GM13977 (cell line): ENCODE measurements at regions not wholly inside any gene's neighbourhood (a gene's known extent, or its start where the extent isn't known, plus 50 kb on each side); places are given as distances from the start of the nearest gene placed in this dataset.

Experiments used
- DNase-seq: peaks from one replicate; pipeline ENCODE4 v3.0.0; 2012; ENCODE audit warnings: low spot score
- in situ Hi-C: fragments of 300-500 bp; cut with MboI; formaldehyde crosslinking; loops from one replicate; pipeline ENCODE4 v1.12.0; 2022; ENCODE audit warnings: low sequenced_read_pairs, low pct_unique_long_range_greater_than_20kb, mixed read lengths, inconsistent platforms; ENCODE audit not compliant: unreplicated experiment
- TF ChIP-seq, protein P1 (sequence below): IDR thresholded peaks from 2 replicates; pipeline ENCODE4 v1.5.1; 2012; ENCODE audit warnings: mild to moderate bottlenecking, control low read depth; ENCODE audit not compliant: insufficient read depth; ENCODE audit errors: extremely low read depth, missing control alignments

DNA sequence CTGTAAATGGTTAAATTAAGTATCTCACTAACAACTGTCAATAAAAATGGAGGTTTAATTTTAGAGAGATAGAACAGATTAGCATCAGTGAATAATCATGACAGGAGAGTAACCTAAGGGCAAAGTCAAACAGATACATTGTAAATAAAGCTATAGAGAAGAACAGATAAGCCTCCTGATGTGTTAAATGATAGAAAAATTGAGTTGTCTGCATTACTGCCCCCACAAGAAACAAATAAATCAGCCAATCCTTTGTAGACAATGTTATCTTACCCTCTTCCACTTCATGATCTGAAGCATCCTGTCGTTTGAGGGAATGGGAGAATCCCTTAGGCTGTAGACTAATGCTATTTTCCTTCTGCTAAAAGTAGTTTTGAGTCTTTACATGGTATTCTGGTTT lies 147.8 kb downstream of the PCDH18 start:
- TF ChIP-seq, protein P1, sequence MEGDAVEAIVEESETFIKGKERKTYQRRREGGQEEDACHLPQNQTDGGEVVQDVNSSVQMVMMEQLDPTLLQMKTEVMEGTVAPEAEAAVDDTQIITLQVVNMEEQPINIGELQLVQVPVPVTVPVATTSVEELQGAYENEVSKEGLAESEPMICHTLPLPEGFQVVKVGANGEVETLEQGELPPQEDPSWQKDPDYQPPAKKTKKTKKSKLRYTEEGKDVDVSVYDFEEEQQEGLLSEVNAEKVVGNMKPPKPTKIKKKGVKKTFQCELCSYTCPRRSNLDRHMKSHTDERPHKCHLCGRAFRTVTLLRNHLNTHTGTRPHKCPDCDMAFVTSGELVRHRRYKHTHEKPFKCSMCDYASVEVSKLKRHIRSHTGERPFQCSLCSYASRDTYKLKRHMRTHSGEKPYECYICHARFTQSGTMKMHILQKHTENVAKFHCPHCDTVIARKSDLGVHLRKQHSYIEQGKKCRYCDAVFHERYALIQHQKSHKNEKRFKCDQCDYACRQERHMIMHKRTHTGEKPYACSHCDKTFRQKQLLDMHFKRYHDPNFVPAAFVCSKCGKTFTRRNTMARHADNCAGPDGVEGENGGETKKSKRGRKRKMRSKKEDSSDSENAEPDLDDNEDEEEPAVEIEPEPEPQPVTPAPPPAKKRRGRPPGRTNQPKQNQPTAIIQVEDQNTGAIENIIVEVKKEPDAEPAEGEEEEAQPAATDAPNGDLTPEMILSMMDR: no peak
- in situ Hi-C loops: no loop called here
- no peak for DNase-seq

GRCh38 chr4:137378821-137379220 lies 153.5 kb downstream of the PCDH18 start:
- TF ChIP-seq, protein P1: no peak
- in situ Hi-C loops: no loop called here
- DNase-seq: no peak

- no peak for DNase-seq
- in situ Hi-C loops: no loop called here
- TF ChIP-seq, protein P1: no peak
These were observed 153.9 kb downstream of the PCDH18 start for GRCh38 chr4:137378393-137378792.

GRCh38 chr4:137376312-137376711 lies 156.0 kb downstream of the PCDH18 start:
- TF ChIP-seq, protein P1: no peak
- in situ Hi-C loops: no loop called here
- DNase-seq: no peak

DNA sequence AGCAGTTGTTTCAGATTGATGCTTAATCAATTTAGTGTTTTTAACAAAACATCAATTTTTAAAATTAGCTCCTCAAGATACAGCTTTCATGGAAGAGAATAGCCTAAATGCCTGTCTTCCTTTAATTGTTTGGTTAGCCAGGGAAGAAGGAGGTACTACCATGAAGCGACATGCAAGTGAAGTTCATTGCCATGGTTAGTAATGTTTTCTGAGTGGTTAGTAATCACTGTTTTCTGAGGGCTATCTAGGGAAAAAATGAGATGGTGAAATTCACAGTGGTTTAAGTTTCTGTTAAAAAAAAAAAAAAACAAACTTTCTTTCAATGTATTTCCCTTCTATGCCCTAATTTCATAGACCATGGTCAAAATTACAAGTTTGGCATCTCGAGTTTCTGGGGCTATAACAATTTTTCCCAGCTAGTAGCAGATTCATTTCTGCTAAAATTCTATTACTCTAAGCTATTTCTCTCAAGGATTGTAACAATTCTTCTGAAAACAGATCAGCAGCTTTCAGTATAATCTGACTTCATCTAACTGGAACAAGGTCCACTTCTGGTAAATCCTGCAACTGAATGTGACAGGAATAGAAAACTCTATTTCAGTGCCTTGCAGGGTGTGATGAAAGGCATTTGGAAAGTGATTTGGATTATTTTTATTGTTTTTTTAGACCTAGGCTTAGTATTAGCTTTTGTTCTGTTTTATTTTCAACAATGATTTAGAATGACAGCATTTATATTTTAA lies 157.0 kb downstream of the PCDH18 start:
- DNase-seq: no peak
- TF ChIP-seq, protein P1: no peak
- in situ Hi-C loops: no loop called here

DNA sequence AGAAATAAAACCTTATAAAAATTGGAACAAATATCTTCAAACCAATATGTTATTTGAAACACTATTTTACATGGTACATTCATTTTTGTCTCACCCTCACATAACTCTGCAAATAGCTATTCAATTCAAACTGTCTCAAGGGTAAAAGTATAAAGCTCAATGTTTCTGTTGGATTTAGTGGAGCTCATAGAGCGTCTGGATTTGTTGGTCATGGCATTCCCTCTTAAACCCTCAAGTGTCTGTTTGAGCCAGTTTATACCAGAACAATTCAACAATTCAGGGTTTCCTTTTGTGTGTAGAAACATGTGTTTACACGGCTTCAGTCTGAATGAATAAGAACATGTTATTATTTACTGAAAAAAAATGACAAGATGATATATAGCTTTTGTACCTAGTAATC lies 161.6 kb downstream of the PCDH18 start:
- TF ChIP-seq, protein P1: no peak
- DNase-seq: no peak
- in situ Hi-C loops: no loop called here
